IPS DF 6.9 (cell line): ENCODE measurements at regions not wholly inside any gene's neighbourhood (a gene's known extent, or its start where the extent isn't known, plus 50 kb on each side); places are given as distances from the start of the nearest gene placed in this dataset.
"Not testable (repeated sequence)": the region's sequence is repeated elsewhere in the genome, so short reads cannot be mapped to it uniquely, and the experiment has no call there.

Experiments
- DNase-seq: peaks from one replicate; pipeline ENCODE4 v3.0.0-alpha.2; 2013; ENCODE audit warnings: low read depth, low spot score
- H3K27ac ChIP-seq: one replicate; pipeline ENCODE4 v1.5.1; 2013; ENCODE audit warnings: low read length, control low read depth
- H3K27me3 ChIP-seq: 2 replicates; pipeline ENCODE4 v1.6.1; 2013; ENCODE audit warnings: mild to moderate bottlenecking, low read length; ENCODE audit not compliant: control insufficient read depth, insufficient read depth
- H3K36me3 ChIP-seq: 2 replicates; pipeline ENCODE4 v1.6.1; 2013; ENCODE audit warnings: low read length; ENCODE audit not compliant: control insufficient read depth, insufficient read depth
- H3K4me1 ChIP-seq: 2 replicates; pipeline ENCODE4 v1.6.1; 2013; ENCODE audit warnings: low read length; ENCODE audit not compliant: control insufficient read depth, insufficient read depth
- H3K4me3 ChIP-seq: 2 replicates; pipeline ENCODE4 v1.5.1; 2013; ENCODE audit warnings: mild to moderate bottlenecking, low read length
- H3K9me3 ChIP-seq: 2 replicates; pipeline ENCODE4 v1.6.1; 2013; ENCODE audit warnings: low read length, inconsistent platforms; ENCODE audit not compliant: control insufficient read depth, insufficient read depth
- WGBS: extraction: QIAGEN DNeasy Blood & Tissue Kit; methylation state at CpG from one replicate; pipeline ENCODE4 v1.1.7; 2013; ENCODE audit warnings: mixed read lengths, missing lambda C conversion rate; ENCODE audit not compliant: insufficient read length, insufficient coverage; 5-methylcytosine and 5-hydroxymethylcytosine counted together

GRCh38 chr1:101444873-101445618 lies 208.2 kb downstream of the S1PR1 start:
- no peak overlapping the region for H3K27ac ChIP-seq
- WGBS: no CpG with 5 or more reads among the region's 2 CpGs
- DNase-seq: no peak
- no peaks in the 10 kb centered on the region for H3K9me3 ChIP-seq
- H3K4me3 ChIP-seq: no peak overlapping the region
- no peaks in the 10 kb centered on the region for H3K36me3 ChIP-seq
- no peaks in the 10 kb centered on the region for H3K4me1 ChIP-seq
- H3K27me3 ChIP-seq: no peaks in the 10 kb centered on the region

- Histone ChIP-seq H3K27me3 (no peaks in the 10 kb centered on the region), H3K27ac (no peak overlapping the region), H3K36me3 (no peaks in the 10 kb centered on the region), H3K4me3 (no peak overlapping the region), H3K4me1 (no peaks in the 10 kb centered on the region), H3K9me3 (no peaks in the 10 kb centered on the region)
- no peak for DNase-seq
Observed at GRCh38 chr1:101448018-101448417, 211.2 kb downstream of the S1PR1 start.

GRCh38 chr1:101450691-101451090 lies 213.9 kb downstream of the S1PR1 start:
- H3K9me3 ChIP-seq, H3K4me1 ChIP-seq, H3K27ac ChIP-seq, H3K36me3 ChIP-seq, DNase-seq, H3K4me3 ChIP-seq, H3K27me3 ChIP-seq: not testable (repeated sequence)
- WGBS: no CpG with 5 or more reads among the region's 5 CpGs

GRCh38 chr1:101451888-101452287 lies 215.1 kb downstream of the S1PR1 start:
- Histone ChIP-seq H3K9me3 (no peaks in the 10 kb centered on the region), H3K27ac (no peak overlapping the region), H3K4me3 (no peak overlapping the region), H3K27me3 (no peaks in the 10 kb centered on the region), H3K36me3 (no peaks in the 10 kb centered on the region), H3K4me1 (no peaks in the 10 kb centered on the region)
- DNase-seq: no peak
- no CpG with 5 or more reads among the region's 6 CpGs for WGBS

- no peak overlapping the region for H3K27ac ChIP-seq
- WGBS: no CpG with 5 or more reads among the region's 12 CpGs
- H3K36me3 ChIP-seq: no peaks in the 10 kb centered on the region
- no peaks in the 10 kb centered on the region for H3K4me1 ChIP-seq
- no peaks in the 10 kb centered on the region for H3K9me3 ChIP-seq
- no peaks in the 10 kb centered on the region for H3K27me3 ChIP-seq
- H3K4me3 ChIP-seq: no peak overlapping the region
- no peak for DNase-seq
Observed at GRCh38 chr1:101452825-101453224, 216.0 kb downstream of the S1PR1 start.

GRCh38 chr1:101453844-101454243 lies 217.0 kb downstream of the S1PR1 start:
- WGBS: no CpG with 5 or more reads among the region's 1 CpG
- no peak overlapping the region for H3K4me3 ChIP-seq
- H3K9me3 ChIP-seq: no peaks in the 10 kb centered on the region
- H3K36me3 ChIP-seq: no peaks in the 10 kb centered on the region
- H3K4me1 ChIP-seq: no peaks in the 10 kb centered on the region
- no peak overlapping the region for H3K27ac ChIP-seq
- no peaks in the 10 kb centered on the region for H3K27me3 ChIP-seq
- no peak for DNase-seq

- no peak overlapping the region for H3K4me3 ChIP-seq
- no peaks in the 10 kb centered on the region for H3K4me1 ChIP-seq
- H3K36me3 ChIP-seq: no peaks in the 10 kb centered on the region
- no peaks in the 10 kb centered on the region for H3K9me3 ChIP-seq
- H3K27me3 ChIP-seq: no peaks in the 10 kb centered on the region
- DNase-seq: no peak
- H3K27ac ChIP-seq: no peak overlapping the region
- WGBS: no CpG with 5 or more reads among the region's 4 CpGs
Observed at GRCh38 chr1:101455166-101455565, 218.3 kb downstream of the S1PR1 start.

- Histone ChIP-seq H3K27me3 (no peaks in the 10 kb centered on the region), H3K27ac (no peak overlapping the region), H3K4me3 (no peak overlapping the region), H3K9me3 (no peaks in the 10 kb centered on the region), H3K36me3 (no peaks in the 10 kb centered on the region), H3K4me1 (no peaks in the 10 kb centered on the region)
- no peak for DNase-seq
Observed at GRCh38 chr1:101460739-101461138, 223.9 kb downstream of the S1PR1 start.

- no peaks in the 10 kb centered on the region for H3K9me3 ChIP-seq
- DNase-seq: no peak
- WGBS: no CpG with 5 or more reads among the region's 1 CpG
- H3K4me1 ChIP-seq: no peaks in the 10 kb centered on the region
- no peak overlapping the region for H3K27ac ChIP-seq
- H3K36me3 ChIP-seq: no peaks in the 10 kb centered on the region
- H3K27me3 ChIP-seq: no peaks in the 10 kb centered on the region
- H3K4me3 ChIP-seq: no peak overlapping the region
Observed at GRCh38 chr1:101463195-101463594, 226.4 kb downstream of the S1PR1 start.

- no CpG with 5 or more reads among the region's 2 CpGs for whole genome bisulfite sequencing
- DNase-seq: no peak
- H3K4me3 ChIP-seq: no peak overlapping the region
- H3K36me3 ChIP-seq: no peaks in the 10 kb centered on the region
- no peak overlapping the region for H3K27ac ChIP-seq
- no peaks in the 10 kb centered on the region for H3K27me3 ChIP-seq
- H3K9me3 ChIP-seq: no peaks in the 10 kb centered on the region
- no peaks in the 10 kb centered on the region for H3K4me1 ChIP-seq
Observed at GRCh38 chr1:101465941-101466340, 229.1 kb downstream of the S1PR1 start.

GRCh38 chr1:101474039-101474665 lies 237.3 kb downstream of the S1PR1 start:
- H3K9me3 ChIP-seq: no peaks in the 10 kb centered on the region
- peak; percentile 25 for DNase-seq
- no peak overlapping the region for H3K4me3 ChIP-seq
- no peak overlapping the region for H3K27ac ChIP-seq
- WGBS: no CpG with 5 or more reads among the region's 1 CpG
- H3K4me1 ChIP-seq: no peaks in the 10 kb centered on the region
- no peaks in the 10 kb centered on the region for H3K36me3 ChIP-seq
- H3K27me3 ChIP-seq: no peaks in the 10 kb centered on the region
